Stomach (tissue), 8 donors: ENCODE measurements at regions not wholly inside any gene's neighbourhood (a gene's known extent, or its start where the extent isn't known, plus 50 kb on each side); places are given as distances from the start of the nearest gene placed in this dataset.

ENCODE experiments used
- DNase-seq, 2 donors: peaks; one replicate each; pipeline versions ENCODE4 v3.0.0 to v3.0.0-alpha.2; 2013 to 2019
- H3K27ac ChIP-seq, 5 donors: fragments of 200-600 bp in 4 of 5; sonication (generic) in 4 of 5; one replicate each; pipeline ENCODE4 v1.5.1; 2013 to 2019; ENCODE audit warnings: mild to moderate bottlenecking in 1 of 5, moderate library complexity in 1 of 5
- H3K27me3 ChIP-seq, 3 donors: fragments of 200-600 bp; sonication (generic); one replicate each; pipeline ENCODE4 v1.5.1; 2017 to 2019; ENCODE audit warnings: mixed run types in 1 of 3
- H3K36me3 ChIP-seq, 4 donors: fragments of 200-600 bp; sonication (generic); 1 replicate in 3 of 4; 2 replicates in 1 of 4; pipeline ENCODE4 v1.5.1; 2016 to 2019
- H3K4me1 ChIP-seq, 4 donors: fragments of 200-600 bp; sonication (generic); one replicate each; pipeline ENCODE4 v1.5.1; 2016 to 2019
- H3K4me3 ChIP-seq, 4 donors: fragments of 200-600 bp; sonication (generic) in 3 of 4; one replicate each; pipeline ENCODE4 v1.5.1; 2016 to 2019; ENCODE audit warnings: mild to moderate bottlenecking in 1 of 4
- H3K9me3 ChIP-seq, 4 donors: fragments of 200-600 bp; sonication (generic); one replicate each; pipeline ENCODE4 v1.5.1; 2016 to 2019
- EP300 ChIP-seq: sonication (generic); formaldehyde crosslinking; IDR thresholded peaks from one replicate; pipeline ENCODE4 v1.6.1; 2017; ENCODE audit warnings: antibody characterized with exemption
- POLR2A ChIP-seq, 4 donors: fragments of 450-650 bp; IDR thresholded peaks; one replicate each; pipeline ENCODE4 v1.6.1; 2016; ENCODE audit warnings: antibody characterized with exemption in 4 of 4, control low read depth in 2 of 4, mild to moderate bottlenecking in 1 of 4, moderate library complexity in 1 of 4
- POLR2AphosphoS5 ChIP-seq, 3 donors: sonication (generic); formaldehyde crosslinking; IDR thresholded peaks; one replicate each; pipeline ENCODE4 v1.6.1; 2016; ENCODE audit warnings: antibody characterized with exemption in 3 of 3
- WGBS, 5 donors: extraction: QIAGEN DNeasy Blood & Tissue Kit in 3 of 5; methylation state at CpG; one replicate each; pipeline versions ENCODE4 v1.1.5 to v1.1.7; 2013 to 2018; 5-methylcytosine and 5-hydroxymethylcytosine counted together
- intact Hi-C: fragments of 100-400 bp; cut with DNase I; formaldehyde crosslinking; loops from one replicate; pipeline ENCODE4 v1.15.1; 2023; ENCODE audit warnings: low total_unique reads
- TF ChIP-seq, protein P1 (sequence below), 7 experiments: fragments of 450-650 bp in 4 of 7; fragments of 200-600 bp in 3 of 7; sonication (generic) in 3 of 7; IDR thresholded peaks; one replicate each; pipeline ENCODE4 v1.5.1; 2016 to 2019; ENCODE audit warnings: antibody characterized with exemption in 7 of 7, control low read depth in 2 of 7, mild to moderate bottlenecking in 1 of 7
- donor health status: healthy with polysubstance abuse.
- donor health status: Bipolar disorder and iron deficiency.
- donor health status: healthy.

DNA sequence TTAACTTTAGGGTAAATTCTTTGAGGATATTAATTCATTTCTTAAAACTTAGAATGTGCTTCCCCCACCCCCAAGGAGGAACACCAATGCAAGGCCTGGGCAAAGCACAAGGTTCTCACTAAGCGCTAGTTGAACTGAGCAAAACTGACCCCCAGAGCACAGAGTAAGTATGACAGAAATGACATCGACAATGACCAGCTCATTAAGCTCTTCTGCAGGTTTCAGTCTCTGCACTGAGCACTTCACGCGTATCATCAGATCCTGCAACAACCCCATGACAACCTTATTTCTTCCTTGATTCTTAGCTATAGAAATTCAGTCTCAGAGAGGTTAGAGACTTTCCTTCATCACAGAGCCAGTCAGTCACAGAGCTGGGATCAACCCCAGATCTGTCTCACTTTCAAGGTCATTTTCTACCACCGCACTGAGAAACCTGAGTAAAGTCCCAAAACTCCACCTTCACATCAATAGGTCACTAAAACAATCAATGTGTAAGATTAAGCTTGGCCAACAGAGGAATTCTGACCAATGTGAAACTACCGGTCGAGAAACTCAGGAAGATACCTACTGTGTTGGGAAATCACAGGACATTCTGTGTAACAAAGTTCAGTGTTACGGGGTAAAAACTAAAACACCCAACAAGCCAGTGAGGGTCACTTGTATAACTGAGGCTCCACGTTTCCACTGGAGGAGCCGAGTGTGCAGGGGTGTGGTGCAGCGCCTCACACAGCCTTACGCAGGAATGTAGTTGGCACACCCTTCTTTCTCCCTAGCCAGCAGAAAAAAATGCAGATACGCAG lies 129.0 kb upstream of the FOXQ1 start:
- DNase-seq = peak; percentile 54 to 84
- Histone ChIP-seq H3K4me1 (peaks cover 0 to 8% (median 4%) of the 10 kb centered on the region in 4 donors), H3K27ac (peak overlapping the region in 1 of 5 donors; percentile 3), H3K9me3 (no peaks in the 10 kb centered on the region), H3K36me3 (no peaks in the 10 kb centered on the region), H3K27me3 (no peaks in the 10 kb centered on the region), H3K4me3 (no peak overlapping the region)
- TF ChIP-seq EP300 = no peak
- TF ChIP-seq POLR2A (IDR thresholded peaks at IDR 0.05) = no peak
- TF ChIP-seq, protein P1, sequence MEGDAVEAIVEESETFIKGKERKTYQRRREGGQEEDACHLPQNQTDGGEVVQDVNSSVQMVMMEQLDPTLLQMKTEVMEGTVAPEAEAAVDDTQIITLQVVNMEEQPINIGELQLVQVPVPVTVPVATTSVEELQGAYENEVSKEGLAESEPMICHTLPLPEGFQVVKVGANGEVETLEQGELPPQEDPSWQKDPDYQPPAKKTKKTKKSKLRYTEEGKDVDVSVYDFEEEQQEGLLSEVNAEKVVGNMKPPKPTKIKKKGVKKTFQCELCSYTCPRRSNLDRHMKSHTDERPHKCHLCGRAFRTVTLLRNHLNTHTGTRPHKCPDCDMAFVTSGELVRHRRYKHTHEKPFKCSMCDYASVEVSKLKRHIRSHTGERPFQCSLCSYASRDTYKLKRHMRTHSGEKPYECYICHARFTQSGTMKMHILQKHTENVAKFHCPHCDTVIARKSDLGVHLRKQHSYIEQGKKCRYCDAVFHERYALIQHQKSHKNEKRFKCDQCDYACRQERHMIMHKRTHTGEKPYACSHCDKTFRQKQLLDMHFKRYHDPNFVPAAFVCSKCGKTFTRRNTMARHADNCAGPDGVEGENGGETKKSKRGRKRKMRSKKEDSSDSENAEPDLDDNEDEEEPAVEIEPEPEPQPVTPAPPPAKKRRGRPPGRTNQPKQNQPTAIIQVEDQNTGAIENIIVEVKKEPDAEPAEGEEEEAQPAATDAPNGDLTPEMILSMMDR (IDR thresholded peaks at IDR 0.05) = no peak
- peak in 2 of 3 donors; percentile 13 to 34 for TF ChIP-seq POLR2AphosphoS5 (IDR thresholded peaks at IDR 0.05)
- WGBS, 5 donors = 51 to 71% (median 59%) methylated on average over 13 of the region's 13 CpGs
- intact Hi-C loops = no loop called here

DNA sequence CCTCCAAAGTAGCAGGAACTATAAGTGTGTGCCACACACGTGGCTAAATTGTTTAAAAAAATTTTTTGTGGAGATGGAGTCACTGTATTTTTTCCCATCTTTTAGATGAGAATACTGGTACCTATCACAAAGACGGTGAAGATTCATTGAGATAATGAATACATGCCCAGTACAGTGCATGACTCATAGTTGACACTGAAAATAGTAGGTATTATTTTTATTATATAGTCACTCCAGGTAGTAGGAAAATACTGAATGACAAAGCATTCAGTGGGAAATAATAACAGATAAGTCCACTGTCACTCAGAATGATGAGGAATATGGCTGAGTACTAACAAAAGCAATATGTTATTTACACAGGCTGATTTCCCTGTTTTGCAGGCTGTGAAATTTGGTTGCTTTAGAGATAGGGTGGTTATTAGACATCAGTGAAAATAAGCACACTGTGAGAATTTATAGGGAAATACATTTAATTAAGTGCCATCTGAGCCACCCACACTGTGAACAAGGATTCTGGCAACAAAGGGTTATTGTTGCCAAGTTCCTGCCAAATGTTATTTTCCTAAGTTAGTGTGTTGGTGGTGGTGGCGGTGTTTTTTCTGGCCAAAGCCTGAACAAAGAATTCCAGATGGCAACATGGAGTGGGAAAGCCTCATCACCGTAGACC lies 129.8 kb upstream of the FOXQ1 start:
- Histone ChIP-seq H3K4me3 (no peak overlapping the region), H3K36me3 (no peaks in the 10 kb centered on the region), H3K27me3 (no peaks in the 10 kb centered on the region), H3K9me3 (no peaks in the 10 kb centered on the region), H3K27ac (no peak overlapping the region), H3K4me1 (peaks cover 0 to 8% (median 4%) of the 10 kb centered on the region in 4 donors)
- TF ChIP-seq POLR2A (IDR thresholded peaks at IDR 0.05) (no peak), POLR2AphosphoS5 (IDR thresholded peaks at IDR 0.05) (no peak), EP300 (no peak)
- TF ChIP-seq, protein P1 (IDR thresholded peaks at IDR 0.05) = no peak
- 68 to 73% (median 69%) methylated on average over 4 of the region's 4 CpGs for WGBS, 5 donors
- intact Hi-C loops = no loop called here
- DNase-seq = no peak

DNA sequence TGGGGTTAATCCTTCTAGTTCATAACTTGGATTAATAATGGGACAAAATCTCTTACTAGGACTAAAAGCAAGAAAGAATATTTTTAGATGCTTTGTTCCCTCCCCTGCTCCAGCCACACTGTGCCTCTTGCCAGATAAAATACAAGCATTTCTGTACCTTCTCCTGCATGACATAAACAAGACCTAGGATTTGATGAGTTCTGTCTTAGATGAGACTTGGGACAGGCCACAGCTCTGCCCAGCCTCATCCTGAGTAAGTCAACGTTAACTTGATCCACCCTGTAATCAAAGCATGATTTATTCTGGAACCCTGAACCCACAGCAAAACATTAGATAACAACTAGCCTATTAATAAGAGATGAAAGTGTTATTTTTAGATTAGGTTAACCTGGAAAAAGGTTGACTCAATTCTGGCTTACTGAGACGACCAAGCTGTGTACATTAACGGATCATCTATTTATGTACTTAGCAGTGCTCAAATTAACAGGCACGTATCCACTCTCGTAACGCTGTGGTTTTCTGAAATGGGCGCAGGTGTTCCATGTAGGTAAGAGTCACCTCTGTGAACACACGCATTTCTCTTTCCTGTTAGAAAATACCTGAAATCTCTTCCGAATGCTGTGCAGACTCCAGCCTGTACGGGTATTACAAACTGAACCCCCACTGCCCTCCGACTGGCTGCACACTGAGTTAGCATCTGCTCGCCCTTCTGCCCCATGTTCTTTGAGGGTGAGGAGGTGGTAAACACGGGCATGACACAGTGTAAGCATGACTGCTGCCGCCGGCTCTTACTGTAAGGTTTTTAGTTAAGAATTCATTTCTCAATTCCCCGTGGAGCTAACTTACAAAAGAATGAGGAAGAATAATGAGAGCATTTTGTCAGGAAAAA lies 132.1 kb upstream of the FOXQ1 start:
- Histone ChIP-seq H3K9me3 (no peaks in the 10 kb centered on the region), H3K27me3 (no peaks in the 10 kb centered on the region), H3K4me1 (peaks cover 0 to 8% (median 4%) of the 10 kb centered on the region in 4 donors), H3K4me3 (no peak overlapping the region), H3K36me3 (no peaks in the 10 kb centered on the region), H3K27ac (no peak overlapping the region)
- TF ChIP-seq EP300 (no peak), POLR2AphosphoS5 (IDR thresholded peaks at IDR 0.05) (no peak), POLR2A (IDR thresholded peaks at IDR 0.05) (no peak)
- TF ChIP-seq, protein P1 (IDR thresholded peaks at IDR 0.05) = no peak
- DNase-seq = peak in 1 of 2 donors; percentile 36
- 31 to 55% (median 42%) methylated on average over 16 of the region's 16 CpGs for WGBS, 5 donors
- intact Hi-C loops = no loop called here

DNA sequence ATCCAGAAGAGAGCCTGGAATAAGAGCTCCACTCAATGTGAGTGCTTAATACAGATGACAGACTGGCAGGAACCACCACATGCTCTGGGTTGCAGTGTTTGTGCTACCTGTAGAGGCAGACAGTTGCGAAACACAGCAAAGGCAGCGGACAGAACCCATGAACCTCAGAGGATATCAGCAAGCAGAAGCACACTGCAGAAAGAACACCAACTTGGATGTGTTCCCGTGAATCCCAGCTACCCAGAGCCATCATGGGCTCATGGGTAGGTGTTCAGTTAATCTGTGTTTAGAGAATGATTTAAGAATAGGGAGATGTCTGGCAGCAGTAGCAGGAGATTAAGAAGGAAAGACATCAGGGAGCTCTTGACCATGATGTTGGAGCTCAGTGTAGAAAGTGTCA lies 133.3 kb upstream of the FOXQ1 start:
- no peak for DNase-seq
- intact Hi-C loops = no loop called here
- Histone ChIP-seq H3K36me3 (no peaks in the 10 kb centered on the region), H3K27me3 (no peaks in the 10 kb centered on the region), H3K9me3 (no peaks in the 10 kb centered on the region), H3K4me1 (peaks cover 0 to 8% (median 4%) of the 10 kb centered on the region in 4 donors), H3K27ac (no peak overlapping the region), H3K4me3 (no peak overlapping the region)
- 87 to 98% (median 94%) methylated on average over 3 of the region's 3 CpGs for WGBS, 5 donors
- TF ChIP-seq, protein P1 (IDR thresholded peaks at IDR 0.05) = no peak
- TF ChIP-seq EP300 (no peak), POLR2A (IDR thresholded peaks at IDR 0.05) (no peak), POLR2AphosphoS5 (IDR thresholded peaks at IDR 0.05) (no peak)
